ENCODE measurements at regions not wholly inside any gene's neighbourhood (a gene's known extent, or its start where the extent isn't known, plus 50 kb on each side); places are given as distances from the start of the nearest gene placed in this dataset.

DNA sequence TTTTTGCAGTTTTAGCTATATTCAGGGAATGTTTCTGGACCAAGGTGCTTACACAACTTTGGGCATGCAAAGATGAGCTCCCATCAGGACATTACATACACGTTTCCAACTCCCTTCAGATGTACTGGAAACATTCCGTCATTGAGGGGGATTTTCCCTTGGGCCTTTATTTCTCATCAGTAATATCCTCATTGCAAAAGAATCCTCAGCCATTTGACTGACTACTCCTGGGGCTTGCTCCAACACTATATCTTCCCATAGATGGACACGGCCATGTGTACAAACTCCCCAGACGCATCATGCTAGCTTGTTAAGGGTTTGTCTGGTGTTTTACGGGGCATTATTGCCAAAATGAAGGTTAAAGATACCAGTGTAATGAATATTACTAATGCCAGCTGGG is 59.3 kb upstream of the NUP160 start:
- DNase-seq = no peak
- no peak overlapping the region for H3K18ac ChIP-seq (ENCODE audit: insufficient read length, low read depth, low read length)
- H3K56ac ChIP-seq (ENCODE audit: insufficient read length, low read depth, low read length) = no peak overlapping the region
- no peaks in the 10 kb centered on the region for H3K4me1 ChIP-seq (ENCODE audit: insufficient read depth, low read length)
- H3K4me2 ChIP-seq (ENCODE audit: insufficient read depth, insufficient read length, low read length) = no peak overlapping the region
- no peaks in the 10 kb centered on the region for H3K79me1 ChIP-seq (ENCODE audit: insufficient read depth, low read depth, low read length, poor library complexity, severe bottlenecking)
- H3K9ac ChIP-seq (ENCODE audit: extremely low read depth, insufficient read length, low read length) = no peak overlapping the region
- H4K20me1 ChIP-seq (ENCODE audit: control insufficient read depth, insufficient read depth, insufficient read length) = no peaks in the 10 kb centered on the region
- H4K5ac ChIP-seq (ENCODE audit: insufficient read length, low read depth, low read length) = no peak overlapping the region
- no peak overlapping the region for H3K14ac ChIP-seq (ENCODE audit: insufficient read depth, low read length)
- no peak overlapping the region for H2BK120ac ChIP-seq (ENCODE audit: low read depth, low read length, poor library complexity, severe bottlenecking)
- no peaks in the 10 kb centered on the region for H3K23me2 ChIP-seq (ENCODE audit: insufficient read length, low read depth, low read length, poor library complexity, severe bottlenecking)
- WGBS (ENCODE audit: extremely low coverage, insufficient read length, low lambda C conversion rate) = no CpG with 5 or more reads among the region's 5 CpGs
- no peaks in the 10 kb centered on the region for H3K9me3 ChIP-seq (ENCODE audit: control insufficient read depth, low read depth, low read length)
- H4K91ac ChIP-seq (ENCODE audit: insufficient read length, low read depth, low read length) = no peak overlapping the region
- H2BK12ac ChIP-seq (ENCODE audit: insufficient read length, low read depth, low read length) = no peak overlapping the region
- no peak overlapping the region for H2BK5ac ChIP-seq (ENCODE audit: insufficient read length, low read length)
- no peaks in the 10 kb centered on the region for H3K79me2 ChIP-seq (ENCODE audit: insufficient read depth, low read length)
- H2AK5ac ChIP-seq (ENCODE audit: insufficient read length, low read length) = no peak overlapping the region
- H3K4me3 Mint-ChIP-seq = no peak overlapping the region
- H2AFZ ChIP-seq (ENCODE audit: low read length) = no peak overlapping the region
- no peak overlapping the region for H4K8ac ChIP-seq (replicated peaks; ENCODE audit: insufficient read length, low read depth, low read length)
- H3K4me1 Mint-ChIP-seq = peaks cover 3% of the 10 kb centered on the region in 2 experiments
- H2BK15ac ChIP-seq (ENCODE audit: low read depth, low read length) = no peak overlapping the region
- H3K27me3 ChIP-seq (ENCODE audit: insufficient read depth, low read length) = no peaks in the 10 kb centered on the region
- H3K27me3 Mint-ChIP-seq (ENCODE audit: low read depth) = no peaks in the 10 kb centered on the region
- TF ChIP-seq, protein P1, sequence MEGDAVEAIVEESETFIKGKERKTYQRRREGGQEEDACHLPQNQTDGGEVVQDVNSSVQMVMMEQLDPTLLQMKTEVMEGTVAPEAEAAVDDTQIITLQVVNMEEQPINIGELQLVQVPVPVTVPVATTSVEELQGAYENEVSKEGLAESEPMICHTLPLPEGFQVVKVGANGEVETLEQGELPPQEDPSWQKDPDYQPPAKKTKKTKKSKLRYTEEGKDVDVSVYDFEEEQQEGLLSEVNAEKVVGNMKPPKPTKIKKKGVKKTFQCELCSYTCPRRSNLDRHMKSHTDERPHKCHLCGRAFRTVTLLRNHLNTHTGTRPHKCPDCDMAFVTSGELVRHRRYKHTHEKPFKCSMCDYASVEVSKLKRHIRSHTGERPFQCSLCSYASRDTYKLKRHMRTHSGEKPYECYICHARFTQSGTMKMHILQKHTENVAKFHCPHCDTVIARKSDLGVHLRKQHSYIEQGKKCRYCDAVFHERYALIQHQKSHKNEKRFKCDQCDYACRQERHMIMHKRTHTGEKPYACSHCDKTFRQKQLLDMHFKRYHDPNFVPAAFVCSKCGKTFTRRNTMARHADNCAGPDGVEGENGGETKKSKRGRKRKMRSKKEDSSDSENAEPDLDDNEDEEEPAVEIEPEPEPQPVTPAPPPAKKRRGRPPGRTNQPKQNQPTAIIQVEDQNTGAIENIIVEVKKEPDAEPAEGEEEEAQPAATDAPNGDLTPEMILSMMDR (conservative IDR thresholded peaks at IDR 0.05) = no peak
- no peak overlapping the region for H3K4ac ChIP-seq (ENCODE audit: low read depth, low read length)
- H3K27ac Mint-ChIP-seq = no peak overlapping the region
- no peak overlapping the region for H3K23ac ChIP-seq (ENCODE audit: insufficient read length, low read depth, low read length)
- no peaks in the 10 kb centered on the region; a peak in 1 of 5 replicates for H3K9me3 Mint-ChIP-seq
- no peak overlapping the region for H3K27ac ChIP-seq (ENCODE audit: insufficient read length, low read depth, low read length)
- H2BK20ac ChIP-seq (ENCODE audit: low read depth, low read length, poor library complexity, severe bottlenecking) = no peak overlapping the region
- H3K36me3 Mint-ChIP-seq (ENCODE audit: insufficient read depth in 1 of 3, low read depth in 3 of 3) = no peaks in the 10 kb centered on the region
- no peak overlapping the region for H3T11ph ChIP-seq (ENCODE audit: low read length)

Data from H9 (cell line).